ENCODE measurements at regions not wholly inside any gene's neighbourhood (a gene's known extent, or its start where the extent isn't known, plus 50 kb on each side); places are given as distances from the start of the nearest gene placed in this dataset.

- TF ChIP-seq, protein P1, sequence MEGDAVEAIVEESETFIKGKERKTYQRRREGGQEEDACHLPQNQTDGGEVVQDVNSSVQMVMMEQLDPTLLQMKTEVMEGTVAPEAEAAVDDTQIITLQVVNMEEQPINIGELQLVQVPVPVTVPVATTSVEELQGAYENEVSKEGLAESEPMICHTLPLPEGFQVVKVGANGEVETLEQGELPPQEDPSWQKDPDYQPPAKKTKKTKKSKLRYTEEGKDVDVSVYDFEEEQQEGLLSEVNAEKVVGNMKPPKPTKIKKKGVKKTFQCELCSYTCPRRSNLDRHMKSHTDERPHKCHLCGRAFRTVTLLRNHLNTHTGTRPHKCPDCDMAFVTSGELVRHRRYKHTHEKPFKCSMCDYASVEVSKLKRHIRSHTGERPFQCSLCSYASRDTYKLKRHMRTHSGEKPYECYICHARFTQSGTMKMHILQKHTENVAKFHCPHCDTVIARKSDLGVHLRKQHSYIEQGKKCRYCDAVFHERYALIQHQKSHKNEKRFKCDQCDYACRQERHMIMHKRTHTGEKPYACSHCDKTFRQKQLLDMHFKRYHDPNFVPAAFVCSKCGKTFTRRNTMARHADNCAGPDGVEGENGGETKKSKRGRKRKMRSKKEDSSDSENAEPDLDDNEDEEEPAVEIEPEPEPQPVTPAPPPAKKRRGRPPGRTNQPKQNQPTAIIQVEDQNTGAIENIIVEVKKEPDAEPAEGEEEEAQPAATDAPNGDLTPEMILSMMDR (IDR thresholded peaks at IDR 0.05) = no peak
- no peak for TF ChIP-seq POLR2AphosphoS5 (IDR thresholded peaks at IDR 0.05)
Observed at GRCh38 chr6:71491844-71492243, 203.2 kb downstream of the OGFRL1 start.

All from breast epithelium (tissue), 3 donors.